PC-9 (cell line): ENCODE measurements at regions not wholly inside any gene's neighbourhood (a gene's known extent, or its start where the extent isn't known, plus 50 kb on each side); places are given as distances from the start of the nearest gene placed in this dataset.

ENCODE experiments used
- EZH2 ChIP-seq: fragments of 200-600 bp; sonication (generic); IDR thresholded peaks from 2 replicates; pipeline ENCODE4 v1.8.0; 2017; ENCODE audit warnings: antibody characterized with exemption, low read depth
- TF ChIP-seq, protein P1 (sequence below): fragments of 200-600 bp; sonication (generic); conservative IDR thresholded peaks from 2 replicates; pipeline ENCODE4 v1.6.1; 2017; ENCODE audit warnings: mixed run types, antibody characterized with exemption, mild to moderate bottlenecking, moderate library complexity

DNA sequence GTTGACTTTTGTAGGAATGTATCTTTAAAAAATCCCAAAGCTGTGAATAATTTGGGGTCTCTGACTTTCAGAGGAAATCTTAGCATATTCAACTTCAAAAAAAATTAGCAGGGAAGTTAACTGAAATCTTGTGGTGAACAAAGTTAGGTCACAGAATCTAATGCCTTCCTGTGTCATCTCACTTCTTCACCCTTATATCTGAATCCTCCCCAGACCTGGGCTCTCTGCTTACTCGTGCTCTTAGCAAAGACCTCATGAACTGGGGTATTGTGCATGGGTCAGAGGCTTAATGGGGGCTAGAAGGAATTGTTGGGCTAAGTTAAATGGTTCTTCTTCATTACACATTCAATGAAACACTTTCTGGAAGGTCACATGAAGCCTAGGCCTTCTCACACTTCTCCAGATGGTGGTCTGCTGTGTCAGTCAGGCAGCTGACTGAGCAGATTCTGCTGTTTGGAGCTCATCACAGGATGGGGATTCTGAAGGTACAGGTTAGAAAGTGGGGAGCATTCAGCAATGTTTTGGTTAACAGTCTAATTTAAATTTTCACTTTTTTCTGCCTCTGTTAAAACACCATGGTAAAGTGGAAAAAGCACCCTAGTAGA lies 131.3 kb downstream of the SUCLG1 start:
- TF ChIP-seq, protein P1, sequence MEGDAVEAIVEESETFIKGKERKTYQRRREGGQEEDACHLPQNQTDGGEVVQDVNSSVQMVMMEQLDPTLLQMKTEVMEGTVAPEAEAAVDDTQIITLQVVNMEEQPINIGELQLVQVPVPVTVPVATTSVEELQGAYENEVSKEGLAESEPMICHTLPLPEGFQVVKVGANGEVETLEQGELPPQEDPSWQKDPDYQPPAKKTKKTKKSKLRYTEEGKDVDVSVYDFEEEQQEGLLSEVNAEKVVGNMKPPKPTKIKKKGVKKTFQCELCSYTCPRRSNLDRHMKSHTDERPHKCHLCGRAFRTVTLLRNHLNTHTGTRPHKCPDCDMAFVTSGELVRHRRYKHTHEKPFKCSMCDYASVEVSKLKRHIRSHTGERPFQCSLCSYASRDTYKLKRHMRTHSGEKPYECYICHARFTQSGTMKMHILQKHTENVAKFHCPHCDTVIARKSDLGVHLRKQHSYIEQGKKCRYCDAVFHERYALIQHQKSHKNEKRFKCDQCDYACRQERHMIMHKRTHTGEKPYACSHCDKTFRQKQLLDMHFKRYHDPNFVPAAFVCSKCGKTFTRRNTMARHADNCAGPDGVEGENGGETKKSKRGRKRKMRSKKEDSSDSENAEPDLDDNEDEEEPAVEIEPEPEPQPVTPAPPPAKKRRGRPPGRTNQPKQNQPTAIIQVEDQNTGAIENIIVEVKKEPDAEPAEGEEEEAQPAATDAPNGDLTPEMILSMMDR, result no peak
- TF ChIP-seq EZH2, result no peak
